ENCODE measurements at regions not wholly inside any gene's neighbourhood (a gene's known extent, or its start where the extent isn't known, plus 50 kb on each side); places are given as distances from the start of the nearest gene placed in this dataset.
A peak's percentile ranks its signal among the peaks of the same experiment; 100 is the strongest.

DNA sequence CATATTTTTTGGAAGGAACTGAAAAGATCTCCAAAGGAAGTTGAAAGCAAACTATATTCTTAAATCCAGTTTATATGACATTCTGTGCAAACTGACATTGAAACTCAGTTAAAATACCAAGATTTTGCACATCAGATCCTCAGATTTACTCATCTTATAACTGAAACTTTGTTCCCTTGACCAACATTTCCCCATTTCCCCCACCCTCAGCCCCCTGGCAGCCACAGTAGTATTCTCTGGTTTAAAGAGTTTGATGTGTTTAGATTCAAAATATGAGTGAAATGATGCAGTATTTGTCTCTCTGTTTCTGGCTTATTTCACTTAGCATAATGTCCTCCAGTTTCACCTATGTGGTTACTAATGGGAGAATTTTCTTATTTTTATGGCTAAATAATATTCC lies 99.2 kb upstream of the ITGA4 start:
- DNase-seq = no peak

DNA sequence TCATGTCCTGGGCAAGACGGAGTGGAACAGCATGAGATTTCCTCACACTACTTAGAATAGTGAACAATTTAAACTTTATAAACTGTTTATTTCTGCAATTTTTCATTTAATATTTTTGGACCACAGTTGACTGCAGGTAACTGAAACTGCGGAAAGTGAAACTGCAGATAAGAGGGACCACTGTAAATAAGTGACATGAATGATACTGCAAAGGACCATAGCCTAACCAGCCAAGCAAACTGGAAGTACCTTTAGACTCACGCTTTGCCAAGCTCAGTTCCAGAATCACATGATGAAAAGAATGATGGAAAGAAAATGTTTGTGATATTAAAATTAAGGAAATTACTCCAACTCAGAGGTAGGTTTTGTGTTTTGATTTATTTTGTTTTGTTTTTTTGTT lies 94.6 kb upstream of the ITGA4 start:
- DNase-seq = no peak

- DNase-seq = no peak
Measured at GRCh38 chr2:181363164-181363563, 94.0 kb upstream of the ITGA4 start.

DNA sequence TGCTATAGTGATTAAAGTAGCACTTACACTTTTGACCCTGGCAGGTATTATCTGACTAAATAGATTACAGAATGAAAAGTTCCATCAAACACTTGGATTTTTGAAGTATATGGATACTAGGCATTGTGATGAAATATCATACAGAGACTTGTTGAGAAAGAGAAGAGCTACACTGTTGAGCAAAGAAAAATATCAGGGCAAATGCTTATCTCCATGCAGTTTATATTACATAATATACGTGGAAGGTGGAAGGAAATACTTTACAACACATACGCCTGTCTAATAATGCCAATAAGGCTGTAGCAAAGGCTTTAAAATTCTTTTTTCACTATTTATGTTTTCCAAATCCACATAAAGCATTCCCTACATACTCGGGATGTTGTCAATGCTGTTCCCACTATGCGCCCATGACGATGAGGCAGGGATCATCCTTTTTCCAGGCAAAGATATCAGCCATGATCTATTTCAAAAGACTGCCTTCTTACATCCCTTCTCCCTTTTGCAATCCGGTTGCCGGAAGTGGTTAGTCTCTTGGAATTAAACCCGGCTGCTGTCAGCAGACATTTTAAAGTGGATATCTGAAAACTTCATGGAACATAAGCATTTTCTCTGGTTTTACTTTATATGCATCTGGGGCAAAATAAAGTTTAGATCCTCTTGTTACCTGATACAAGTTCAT lies 92.6 kb upstream of the ITGA4 start:
- no peak for DNase-seq

DNA sequence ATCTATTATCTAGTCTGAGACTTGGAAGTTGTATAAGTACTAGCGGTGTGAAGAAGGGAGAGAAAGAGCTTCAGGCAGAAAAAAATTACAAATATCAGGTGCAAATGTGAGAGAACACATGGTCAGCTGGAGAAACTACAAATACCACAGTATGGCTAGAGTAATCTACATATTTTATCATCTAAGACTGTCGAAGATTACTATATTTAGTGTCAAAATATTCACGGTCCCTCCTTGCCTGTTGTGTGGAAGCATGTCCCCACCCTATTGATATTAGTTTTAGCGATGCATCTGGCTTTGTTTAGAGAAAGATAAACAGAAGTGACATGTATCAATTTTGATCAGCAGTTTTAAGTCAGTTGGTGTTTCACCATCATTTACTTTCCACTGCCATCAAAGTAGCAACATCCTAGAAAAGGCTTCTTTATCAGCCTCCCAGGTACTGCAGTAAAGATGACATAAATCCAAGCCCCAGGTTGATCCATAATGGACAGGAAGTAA lies 90.5 kb upstream of the ITGA4 start:
- DNase-seq = no peak

DNA sequence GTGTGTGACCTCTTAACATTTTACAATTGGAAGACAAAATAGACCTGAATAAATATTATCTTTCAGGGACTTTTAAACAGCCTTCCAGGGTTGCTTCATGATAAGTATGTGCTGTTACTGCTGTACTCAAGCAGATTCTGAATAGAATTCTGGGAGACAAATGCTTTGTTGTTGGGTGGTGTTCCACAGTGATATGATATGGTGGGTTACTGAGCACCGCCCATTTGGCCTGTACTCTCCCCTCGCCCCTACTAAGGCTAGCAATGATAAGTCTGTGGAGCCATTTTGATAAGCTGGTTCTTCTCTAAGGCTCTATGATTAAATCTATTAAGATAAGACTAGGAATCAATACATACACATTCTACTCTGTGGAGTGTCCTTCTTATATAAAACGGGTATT lies 89.8 kb upstream of the ITGA4 start:
- no peak for DNase-seq

GRCh38 chr2:181367906-181368435 lies 89.2 kb upstream of the ITGA4 start:
- no peak for DNase-seq

GRCh38 chr2:181370126-181370525 lies 87.1 kb upstream of the ITGA4 start:
- DNase-seq = no peak

GRCh38 chr2:181371195-181371594 lies 86.0 kb upstream of the ITGA4 start:
- DNase-seq = no peak

- peak; percentile 28 for DNase-seq
Measured at GRCh38 chr2:181371782-181372645, 85.2 kb upstream of the ITGA4 start.

GRCh38 chr2:181372646-181373040 lies 84.5 kb upstream of the ITGA4 start:
- DNase-seq = no peak

GRCh38 chr2:181374781-181375675 lies 82.2 kb upstream of the ITGA4 start:
- no peak for DNase-seq

- no peak for DNase-seq
Measured at GRCh38 chr2:181376442-181376841, 80.7 kb upstream of the ITGA4 start.

DNA sequence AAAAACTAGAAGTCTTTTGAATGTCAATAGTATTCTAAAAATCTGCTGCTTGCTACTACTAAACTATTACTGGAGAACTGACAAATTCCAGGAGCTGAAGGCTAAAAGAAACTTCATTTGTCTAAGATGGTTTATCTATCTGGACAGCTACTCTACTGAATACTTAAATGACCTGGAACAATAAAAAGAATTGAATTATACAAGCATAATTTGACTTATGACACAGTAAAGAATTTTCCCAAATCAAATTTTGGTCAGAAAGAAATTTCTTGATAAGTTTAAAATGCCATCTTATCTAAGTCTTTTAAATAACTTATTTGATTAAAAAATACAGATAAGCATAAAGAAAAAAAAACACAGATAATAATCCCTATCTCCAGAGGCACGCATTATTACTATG lies 80.2 kb upstream of the ITGA4 start:
- DNase-seq = no peak

DNA sequence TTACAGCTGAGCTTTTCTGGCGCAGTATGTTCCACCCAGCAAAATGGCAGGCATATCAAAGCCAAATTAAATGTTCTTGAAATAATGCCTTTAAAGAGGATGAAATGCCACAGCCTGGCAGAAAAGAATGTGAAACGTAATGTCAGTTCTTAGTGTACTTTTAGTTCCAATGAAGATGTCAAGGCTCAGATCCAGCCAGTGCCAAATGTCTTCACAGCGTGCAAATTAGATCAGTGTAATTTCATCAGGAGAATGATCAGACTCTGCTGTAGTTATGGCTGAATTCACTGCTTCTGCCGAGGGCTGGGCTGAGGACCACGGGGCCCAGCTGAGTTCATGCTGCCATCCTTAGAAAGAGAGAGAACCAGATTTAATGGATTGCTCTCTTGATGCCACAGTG lies 78.7 kb upstream of the ITGA4 start:
- DNase-seq = no peak

DNA sequence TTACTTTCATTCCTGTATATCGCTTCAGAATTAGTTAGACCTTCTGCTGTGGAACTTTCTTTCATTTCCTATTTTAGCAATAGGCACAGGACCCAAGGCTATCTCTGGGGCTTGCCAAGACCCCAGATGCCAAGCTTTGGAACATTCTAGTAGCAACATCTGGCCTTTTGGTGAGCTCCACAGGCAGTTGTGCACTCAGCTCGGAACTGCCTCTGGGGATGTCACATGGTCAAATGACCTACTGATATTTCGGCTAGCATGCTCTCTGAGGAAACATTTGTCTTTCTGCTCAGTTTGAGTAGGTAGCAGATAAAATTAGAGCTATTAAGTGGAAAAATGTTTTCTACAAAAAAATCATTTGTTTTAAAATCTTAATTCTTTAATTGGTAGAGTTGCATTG lies 76.6 kb upstream of the ITGA4 start:
- peak; percentile 24 for DNase-seq

GRCh38 chr2:181384923-181385322 lies 72.3 kb upstream of the ITGA4 start:
- no peak for DNase-seq

GRCh38 chr2:181389524-181389923 lies 67.7 kb upstream of the ITGA4 start:
- DNase-seq = no peak

GRCh38 chr2:181393472-181393871 lies 63.7 kb upstream of the ITGA4 start:
- no peak for DNase-seq

DNA sequence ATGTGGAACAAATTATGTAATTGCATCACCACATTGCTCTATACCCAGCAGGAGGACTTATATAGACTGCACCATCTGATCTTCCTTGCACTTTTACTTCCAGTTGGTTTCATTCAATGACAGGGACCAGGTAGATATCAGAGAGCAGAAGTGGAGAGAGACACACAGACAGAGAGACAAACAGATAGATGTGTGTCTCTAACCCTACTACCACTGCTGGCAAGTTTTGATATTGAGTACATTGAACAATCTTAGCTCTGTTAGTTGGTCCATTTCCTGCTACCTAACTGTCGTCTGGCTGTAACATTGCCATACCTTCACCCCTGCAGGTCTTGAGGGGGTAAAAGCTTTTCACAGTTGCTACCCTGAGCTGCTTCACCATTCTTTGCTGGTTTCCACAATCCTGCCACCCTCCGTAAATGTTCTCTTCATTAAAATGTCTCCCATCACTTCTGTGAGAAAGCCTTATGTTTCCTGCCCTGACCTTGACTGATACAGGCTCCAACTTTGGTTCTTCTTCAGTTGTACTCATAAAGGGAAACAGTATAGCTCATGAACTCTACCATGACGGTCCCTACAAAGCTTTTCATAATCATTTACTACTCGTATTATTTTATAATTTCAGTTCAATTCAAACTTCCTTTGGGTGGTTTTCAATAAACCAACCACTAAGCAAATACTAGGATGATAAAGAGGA lies 62.3 kb upstream of the ITGA4 start:
- no peak for DNase-seq

- DNase-seq = no peak
Measured at GRCh38 chr2:181395851-181396250, 61.3 kb upstream of the ITGA4 start.

Measured in retina (tissue), 1 donor.